IMR-90 (cell line): ENCODE measurements at regions not wholly inside any gene's neighbourhood (a gene's known extent, or its start where the extent isn't known, plus 50 kb on each side); places are given as distances from the start of the nearest gene placed in this dataset.

Source experiments
- CEBPB ChIP-seq: IDR thresholded peaks from 2 replicates; pipeline ENCODE4 v1.6.1; 2012; ENCODE audit warnings: low read depth, low read length, improper control_type of control experiment
- ELK1 ChIP-seq: fragments of 150-350 bp; IDR thresholded peaks from 2 replicates; pipeline ENCODE4 v1.6.1; 2016; ENCODE audit warnings: low read depth, mild to moderate bottlenecking, low read length, moderate library complexity, borderline replicate concordance
- MAFK ChIP-seq: IDR thresholded peaks from 2 replicates; pipeline ENCODE4 v1.6.1; 2012; ENCODE audit warnings: low read depth, low read length, improper control_type of control experiment
- MXI1 ChIP-seq: IDR thresholded peaks from 2 replicates; pipeline ENCODE4 v1.6.1; 2012; ENCODE audit warnings: low read depth, mild to moderate bottlenecking, low read length, moderate library complexity, borderline replicate concordance
- POLR2A ChIP-seq: IDR thresholded peaks from 2 replicates; pipeline ENCODE4 v1.6.1; 2012; ENCODE audit warnings: mild to moderate bottlenecking, low read depth, low read length
- RAD21 ChIP-seq: IDR thresholded peaks from 2 replicates; pipeline ENCODE4 v1.6.1; 2012; ENCODE audit warnings: low read length, improper control_type of control experiment
- RFX5 ChIP-seq: IDR thresholded peaks from 2 replicates; pipeline ENCODE4 v1.8.0; 2012; ENCODE audit warnings: low read depth, mild to moderate bottlenecking, low read length, moderate library complexity
- SMC3 ChIP-seq: fragments of 150-350 bp; IDR thresholded peaks from 2 replicates; pipeline ENCODE4 v1.6.1; 2016; ENCODE audit warnings: low read depth, mild to moderate bottlenecking, antibody characterized with exemption, low read length, moderate library complexity
- USF2 ChIP-seq: fragments of 150-350 bp; IDR thresholded peaks from 2 replicates; pipeline ENCODE4 v1.6.1; 2017; ENCODE audit warnings: mild to moderate bottlenecking, antibody characterized with exemption, low read length, low read depth
- TF ChIP-seq, protein P1 (sequence below): conservative IDR thresholded peaks from 2 replicates; pipeline ENCODE4 v1.5.1; 2012; ENCODE audit warnings: mild to moderate bottlenecking, low read depth, low read length, improper control_type of control experiment

DNA sequence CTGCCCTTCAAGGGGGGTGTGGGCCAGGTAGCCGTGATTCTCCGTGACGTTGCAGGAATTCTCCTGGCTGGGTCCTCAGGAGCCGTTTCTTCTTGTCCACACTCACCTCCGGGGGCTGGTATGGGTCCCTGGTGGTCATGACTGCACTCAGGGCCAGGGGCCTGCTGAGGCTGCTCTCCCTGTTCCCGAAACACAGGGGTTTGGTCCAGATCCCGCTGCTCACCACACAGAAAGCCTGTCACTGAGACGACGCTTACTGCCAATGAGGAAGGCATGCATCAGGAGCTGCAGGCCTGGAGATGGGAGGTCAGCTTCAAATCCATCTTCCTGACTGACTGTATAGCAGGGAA lies 160.7 kb downstream of the RTP5 start:
- TF ChIP-seq, protein P1, sequence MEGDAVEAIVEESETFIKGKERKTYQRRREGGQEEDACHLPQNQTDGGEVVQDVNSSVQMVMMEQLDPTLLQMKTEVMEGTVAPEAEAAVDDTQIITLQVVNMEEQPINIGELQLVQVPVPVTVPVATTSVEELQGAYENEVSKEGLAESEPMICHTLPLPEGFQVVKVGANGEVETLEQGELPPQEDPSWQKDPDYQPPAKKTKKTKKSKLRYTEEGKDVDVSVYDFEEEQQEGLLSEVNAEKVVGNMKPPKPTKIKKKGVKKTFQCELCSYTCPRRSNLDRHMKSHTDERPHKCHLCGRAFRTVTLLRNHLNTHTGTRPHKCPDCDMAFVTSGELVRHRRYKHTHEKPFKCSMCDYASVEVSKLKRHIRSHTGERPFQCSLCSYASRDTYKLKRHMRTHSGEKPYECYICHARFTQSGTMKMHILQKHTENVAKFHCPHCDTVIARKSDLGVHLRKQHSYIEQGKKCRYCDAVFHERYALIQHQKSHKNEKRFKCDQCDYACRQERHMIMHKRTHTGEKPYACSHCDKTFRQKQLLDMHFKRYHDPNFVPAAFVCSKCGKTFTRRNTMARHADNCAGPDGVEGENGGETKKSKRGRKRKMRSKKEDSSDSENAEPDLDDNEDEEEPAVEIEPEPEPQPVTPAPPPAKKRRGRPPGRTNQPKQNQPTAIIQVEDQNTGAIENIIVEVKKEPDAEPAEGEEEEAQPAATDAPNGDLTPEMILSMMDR, result no peak
- TF ChIP-seq MAFK (no peak), POLR2A (no peak), RAD21 (no peak), RFX5 (no peak), USF2 (no peak), SMC3 (no peak), ELK1 (no peak), MXI1 (no peak), CEBPB (no peak)
